ENCODE measurements at regions not wholly inside any gene's neighbourhood (a gene's known extent, or its start where the extent isn't known, plus 50 kb on each side); places are given as distances from the start of the nearest gene placed in this dataset.
A peak's percentile ranks its signal among the peaks of the same experiment; 100 is the strongest.

DNA sequence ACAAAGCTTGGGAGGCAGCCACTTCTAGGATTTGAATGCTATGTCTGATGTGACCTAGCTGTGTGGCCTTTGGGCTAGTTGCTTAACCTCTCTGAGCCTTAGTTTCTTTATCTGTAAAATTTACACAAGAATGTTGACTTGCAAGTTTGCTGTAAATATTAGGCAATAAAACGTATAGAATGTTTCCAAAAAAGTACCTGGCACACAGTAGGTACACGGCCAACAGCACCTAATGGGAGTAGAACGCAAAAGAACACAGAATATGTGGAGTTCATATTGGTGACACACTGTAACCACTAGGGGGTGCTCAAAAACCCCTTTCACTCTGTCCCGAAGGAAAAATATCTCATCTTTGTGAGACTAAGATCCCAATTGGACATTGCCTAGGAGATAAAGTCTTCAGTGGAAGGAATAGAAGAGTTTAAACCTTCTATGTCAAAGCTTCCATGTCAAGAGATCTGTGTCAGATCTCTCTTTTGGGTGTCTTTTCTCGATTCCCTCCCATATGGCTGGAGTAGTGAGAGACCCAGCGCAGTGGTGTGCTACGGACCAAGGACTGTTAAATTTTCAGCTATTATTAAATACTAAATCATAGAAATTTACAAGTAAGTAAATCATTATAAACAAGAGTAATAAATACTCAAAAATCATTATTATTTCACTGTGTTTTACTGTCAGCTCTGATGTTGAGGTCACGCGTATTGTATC is 145.4 kb upstream of the RAD23B start:
- H3K4me1 ChIP-seq (ENCODE audit: insufficient read depth, poor library complexity, severe bottlenecking), result no peaks in the 10 kb centered on the region
- no peaks in the 10 kb centered on the region for H3K27me3 ChIP-seq (ENCODE audit: insufficient read depth, poor library complexity, severe bottlenecking)
- DNase-seq (ENCODE audit: low spot score), result no peak
- no peaks in the 10 kb centered on the region for H3K36me3 ChIP-seq (ENCODE audit: low read depth)
- TF ChIP-seq, protein P1, sequence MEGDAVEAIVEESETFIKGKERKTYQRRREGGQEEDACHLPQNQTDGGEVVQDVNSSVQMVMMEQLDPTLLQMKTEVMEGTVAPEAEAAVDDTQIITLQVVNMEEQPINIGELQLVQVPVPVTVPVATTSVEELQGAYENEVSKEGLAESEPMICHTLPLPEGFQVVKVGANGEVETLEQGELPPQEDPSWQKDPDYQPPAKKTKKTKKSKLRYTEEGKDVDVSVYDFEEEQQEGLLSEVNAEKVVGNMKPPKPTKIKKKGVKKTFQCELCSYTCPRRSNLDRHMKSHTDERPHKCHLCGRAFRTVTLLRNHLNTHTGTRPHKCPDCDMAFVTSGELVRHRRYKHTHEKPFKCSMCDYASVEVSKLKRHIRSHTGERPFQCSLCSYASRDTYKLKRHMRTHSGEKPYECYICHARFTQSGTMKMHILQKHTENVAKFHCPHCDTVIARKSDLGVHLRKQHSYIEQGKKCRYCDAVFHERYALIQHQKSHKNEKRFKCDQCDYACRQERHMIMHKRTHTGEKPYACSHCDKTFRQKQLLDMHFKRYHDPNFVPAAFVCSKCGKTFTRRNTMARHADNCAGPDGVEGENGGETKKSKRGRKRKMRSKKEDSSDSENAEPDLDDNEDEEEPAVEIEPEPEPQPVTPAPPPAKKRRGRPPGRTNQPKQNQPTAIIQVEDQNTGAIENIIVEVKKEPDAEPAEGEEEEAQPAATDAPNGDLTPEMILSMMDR (IDR thresholded peaks at IDR 0.05; ENCODE audit: poor library complexity, severe bottlenecking), result peak; percentile 70
- no peak overlapping the region for H3K4me3 ChIP-seq (ENCODE audit: severe bottlenecking)
- H3K27ac ChIP-seq (ENCODE audit: poor library complexity, severe bottlenecking), result no peak overlapping the region
- ATAC-seq (ENCODE audit: low read depth), result no peak
- no peaks in the 10 kb centered on the region for H3K9me3 ChIP-seq (ENCODE audit: severe bottlenecking)

GRCh38 chr9:107138261-107138992 is 144.7 kb upstream of the RAD23B start:
- ATAC-seq (ENCODE audit: low read depth) (no peak), DNase-seq (ENCODE audit: low spot score) (no peak)
- H3K9me3 ChIP-seq (ENCODE audit: severe bottlenecking), result no peaks in the 10 kb centered on the region
- no peaks in the 10 kb centered on the region for H3K27me3 ChIP-seq (ENCODE audit: insufficient read depth, poor library complexity, severe bottlenecking)
- no peak overlapping the region for H3K27ac ChIP-seq (ENCODE audit: poor library complexity, severe bottlenecking)
- no peaks in the 10 kb centered on the region for H3K36me3 ChIP-seq (ENCODE audit: low read depth)
- TF ChIP-seq, protein P1 (IDR thresholded peaks at IDR 0.05; ENCODE audit: poor library complexity, severe bottlenecking), result no peak
- no peaks in the 10 kb centered on the region for H3K4me1 ChIP-seq (ENCODE audit: insufficient read depth, poor library complexity, severe bottlenecking)
- H3K4me3 ChIP-seq (ENCODE audit: severe bottlenecking), result no peak overlapping the region

DNA sequence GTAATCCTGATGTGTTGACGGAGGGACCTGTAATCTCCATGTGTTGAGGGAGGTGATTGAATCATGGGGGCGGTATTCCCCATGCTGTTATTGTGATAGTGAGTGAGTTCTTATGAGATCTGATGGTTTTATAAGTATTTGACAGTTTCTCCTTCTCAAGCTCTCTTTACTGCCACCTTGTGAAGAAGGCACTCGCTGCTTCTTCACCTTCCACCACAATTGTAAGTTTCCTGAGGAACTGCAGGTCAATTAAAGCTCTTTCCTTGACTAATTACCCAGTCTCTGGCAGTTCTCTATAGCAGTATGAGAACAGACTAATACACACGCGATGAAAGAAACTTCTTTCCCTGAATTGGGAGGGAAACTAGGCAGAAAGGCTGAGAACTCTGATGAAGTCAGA is 141.1 kb upstream of the RAD23B start:
- H3K4me3 ChIP-seq (ENCODE audit: severe bottlenecking), result no peak overlapping the region
- no peak overlapping the region for H3K27ac ChIP-seq (ENCODE audit: poor library complexity, severe bottlenecking)
- no peaks in the 10 kb centered on the region for H3K36me3 ChIP-seq (ENCODE audit: low read depth)
- no peak for ATAC-seq (ENCODE audit: low read depth)
- TF ChIP-seq, protein P1 (IDR thresholded peaks at IDR 0.05; ENCODE audit: poor library complexity, severe bottlenecking), result peak; percentile 33
- no peaks in the 10 kb centered on the region for H3K4me1 ChIP-seq (ENCODE audit: insufficient read depth, poor library complexity, severe bottlenecking)
- H3K27me3 ChIP-seq (ENCODE audit: insufficient read depth, poor library complexity, severe bottlenecking), result no peaks in the 10 kb centered on the region
- H3K9me3 ChIP-seq (ENCODE audit: severe bottlenecking), result no peaks in the 10 kb centered on the region
- DNase-seq (ENCODE audit: low spot score), result no peak

DNA sequence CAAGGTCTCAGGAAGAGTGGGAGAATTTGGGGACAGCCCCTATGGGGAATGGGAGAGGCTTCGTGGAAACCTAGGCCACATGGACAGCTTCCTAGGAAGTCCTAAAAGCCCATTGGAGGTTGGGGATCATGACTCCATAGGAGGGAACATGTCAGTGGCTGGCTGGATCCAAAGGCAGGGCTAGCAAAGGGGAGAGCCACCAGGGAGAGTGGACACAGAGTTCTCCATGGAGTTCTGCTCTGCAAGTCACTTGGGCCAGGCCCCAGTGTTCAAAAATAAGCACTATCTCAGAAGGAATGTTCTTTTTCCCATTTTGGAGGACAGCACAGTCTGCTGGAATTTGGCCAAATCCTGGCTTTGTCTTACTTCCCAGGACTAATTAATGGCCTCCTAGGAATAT is 140.6 kb upstream of the RAD23B start:
- H3K4me3 ChIP-seq (ENCODE audit: severe bottlenecking), result no peak overlapping the region
- DNase-seq (ENCODE audit: low spot score) (no peak), ATAC-seq (ENCODE audit: low read depth) (no peak)
- H3K4me1 ChIP-seq (ENCODE audit: insufficient read depth, poor library complexity, severe bottlenecking), result no peaks in the 10 kb centered on the region
- no peaks in the 10 kb centered on the region for H3K27me3 ChIP-seq (ENCODE audit: insufficient read depth, poor library complexity, severe bottlenecking)
- TF ChIP-seq, protein P1 (IDR thresholded peaks at IDR 0.05; ENCODE audit: poor library complexity, severe bottlenecking), result no peak
- H3K9me3 ChIP-seq (ENCODE audit: severe bottlenecking), result no peaks in the 10 kb centered on the region
- H3K27ac ChIP-seq (ENCODE audit: poor library complexity, severe bottlenecking), result no peak overlapping the region
- no peaks in the 10 kb centered on the region for H3K36me3 ChIP-seq (ENCODE audit: low read depth)
